GM12865 (cell line): ENCODE measurements at regions not wholly inside any gene's neighbourhood (a gene's known extent, or its start where the extent isn't known, plus 50 kb on each side); places are given as distances from the start of the nearest gene placed in this dataset.
"Not testable (repeated sequence)": the region's sequence is repeated elsewhere in the genome, so short reads cannot be mapped to it uniquely, and the experiment has no call there.

ENCODE experiments used
- DNase-seq: peaks from one replicate; pipeline ENCODE4 v3.0.0; 2010; ENCODE audit warnings: low read depth
- H3K4me3 ChIP-seq: 2 replicates; pipeline ENCODE4 v1.5.1; 2011; ENCODE audit warnings: mild to moderate bottlenecking, low read depth, low read length, control low read depth
- CTCF ChIP-seq: IDR thresholded peaks from 2 replicates; pipeline ENCODE4 v1.5.1; 2011; ENCODE audit warnings: low read length, control low read depth, low read depth, inconsistent platforms; ENCODE audit not compliant: insufficient read depth; ENCODE audit errors: missing control alignments

DNA sequence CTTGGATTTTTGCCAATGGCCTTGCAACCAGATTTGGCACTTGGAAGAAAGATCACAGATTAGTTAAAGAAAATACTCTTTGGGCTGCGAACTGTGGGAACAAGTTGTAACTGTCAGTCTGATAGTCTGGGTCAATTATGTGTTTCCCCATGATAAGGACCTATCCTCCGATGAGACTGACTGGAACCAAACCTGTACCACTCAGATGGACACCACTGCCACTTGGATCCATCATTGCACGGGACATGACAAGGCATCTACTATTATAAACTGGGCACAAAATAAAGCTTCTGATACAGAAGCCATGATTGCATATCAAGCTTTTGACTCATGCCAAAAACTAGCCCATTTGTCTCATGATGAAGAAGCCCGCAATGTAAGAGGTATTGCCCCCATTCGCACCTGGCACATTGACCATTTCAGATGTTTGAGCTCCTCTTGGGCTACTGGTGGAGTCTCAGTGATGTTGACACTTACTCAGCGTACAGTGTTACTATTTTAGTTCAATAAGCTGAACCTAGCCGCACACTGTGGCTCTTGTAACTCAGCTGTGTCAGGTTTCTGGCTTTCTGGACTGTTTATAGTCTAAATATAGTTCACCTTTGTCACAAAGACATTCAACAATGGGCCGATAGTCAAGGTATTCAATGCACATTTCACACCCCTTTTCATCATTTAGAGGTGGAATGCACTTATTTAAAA lies 179.8 kb upstream of the RBBP8 start:
- TF ChIP-seq CTCF, result no peak
- no peak for DNase-seq
- no peak overlapping the region for H3K4me3 ChIP-seq

DNA sequence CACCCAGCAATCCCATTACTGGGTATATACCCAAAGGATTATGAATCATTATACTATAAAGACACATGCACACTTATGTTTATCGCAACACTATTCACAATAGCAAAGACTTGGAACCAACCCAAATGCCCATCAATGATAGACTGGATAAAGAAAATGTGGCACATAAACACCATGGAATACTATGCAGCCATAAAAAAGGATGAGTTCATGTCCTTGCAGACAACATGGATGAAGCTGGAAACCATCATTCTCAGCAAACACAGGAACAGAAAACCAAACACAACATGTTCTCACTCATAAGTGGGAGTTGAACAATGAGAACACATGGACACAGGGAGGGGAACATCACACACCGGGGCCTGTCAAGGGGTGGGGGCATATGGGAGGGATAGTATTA lies 169.1 kb upstream of the RBBP8 start:
- not testable (repeated sequence) for H3K4me3 ChIP-seq, DNase-seq

- H3K4me3 ChIP-seq, result no peak overlapping the region
- no peak for TF ChIP-seq CTCF
- DNase-seq, result no peak
Measured at GRCh38 chr18:22765896-22766295, 167.2 kb upstream of the RBBP8 start.

GRCh38 chr18:22767653-22768052 lies 165.5 kb upstream of the RBBP8 start:
- no peak overlapping the region for H3K4me3 ChIP-seq
- no peak for TF ChIP-seq CTCF
- DNase-seq, result no peak

DNA sequence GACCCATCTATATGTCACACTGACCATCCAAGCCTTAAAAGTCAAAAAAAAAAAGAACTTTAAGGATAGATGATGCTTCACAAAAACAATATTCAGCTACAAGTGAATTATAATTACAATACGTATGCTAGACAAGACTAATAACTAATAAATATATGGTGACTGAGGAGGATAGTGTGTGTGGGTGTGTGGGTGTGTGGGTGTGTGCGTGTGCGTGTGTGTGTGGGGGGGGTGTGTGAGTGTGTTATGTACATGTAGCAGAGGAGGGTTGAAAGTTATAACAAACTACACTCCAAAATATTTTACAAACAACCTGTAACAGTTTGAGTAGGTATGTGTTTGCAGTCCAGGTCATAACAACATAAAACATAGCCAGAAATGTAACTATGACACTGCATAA lies 159.2 kb upstream of the RBBP8 start:
- no peak for TF ChIP-seq CTCF
- DNase-seq, result no peak

GRCh38 chr18:22778996-22779395 lies 154.1 kb upstream of the RBBP8 start:
- H3K4me3 ChIP-seq, result no peak overlapping the region
- DNase-seq, result no peak
- TF ChIP-seq CTCF, result no peak

More for the DNA sequence above, 159.2 kb upstream of the RBBP8 start:
- no peak overlapping the region for H3K4me3 ChIP-seq

DNA sequence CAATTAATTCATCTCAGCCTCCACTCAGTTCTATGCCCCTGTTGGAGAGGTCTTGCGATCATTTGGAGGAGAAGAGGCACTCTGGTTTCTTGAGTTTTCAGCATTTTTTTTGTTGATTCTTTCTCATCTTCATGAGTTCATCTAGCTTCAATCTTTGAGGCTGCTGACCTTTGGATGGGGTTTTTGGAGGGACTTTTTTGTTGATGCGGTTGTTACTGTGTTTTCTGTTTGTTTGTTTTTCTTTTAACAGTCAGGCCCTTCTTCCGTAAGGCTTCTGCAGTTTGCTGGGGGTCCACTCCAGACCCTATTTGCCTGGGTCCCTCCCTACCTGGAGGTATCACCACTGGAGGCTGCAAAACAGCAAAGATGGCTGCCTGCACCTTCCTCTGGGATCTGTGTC lies 149.9 kb upstream of the RBBP8 start:
- TF ChIP-seq CTCF, result no peak
- H3K4me3 ChIP-seq, result no peak overlapping the region
- no peak for DNase-seq

DNA sequence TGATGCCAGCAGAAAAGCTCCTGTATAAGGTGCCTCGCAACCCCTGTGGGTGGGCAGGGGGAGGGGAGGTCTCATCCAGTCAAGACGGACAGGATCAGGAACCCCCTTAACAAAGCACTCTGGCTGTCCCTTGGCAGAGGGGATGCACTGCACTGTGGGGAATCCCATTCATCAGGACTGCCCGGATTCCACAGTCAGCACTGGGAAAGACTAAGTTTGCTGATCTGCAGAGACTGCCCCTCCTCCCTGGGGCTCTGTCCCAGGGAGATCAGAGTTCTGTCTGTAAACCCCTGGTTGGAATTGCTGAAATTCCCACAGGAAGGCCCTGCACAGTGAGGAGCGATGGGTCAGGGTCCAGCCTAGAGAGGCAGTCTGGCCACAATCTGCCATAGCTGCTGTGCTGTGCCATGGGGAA lies 149.5 kb upstream of the RBBP8 start:
- no peak for DNase-seq
- no peak overlapping the region for H3K4me3 ChIP-seq
- TF ChIP-seq CTCF, result no peak
